Heart right ventricle (tissue), 16 donors: ENCODE measurements at regions not wholly inside any gene's neighbourhood (a gene's known extent, or its start where the extent isn't known, plus 50 kb on each side); places are given as distances from the start of the nearest gene placed in this dataset.
"Not testable (repeated sequence)": the region's sequence is repeated elsewhere in the genome, so short reads cannot be mapped to it uniquely, and the experiment has no call there.

Experiments
- ATAC-seq, 8 donors: fragments of 200-7000 bp; cut with Tn5 transposase; one replicate each; pipeline ENCODE4 v1.9.1; 2020; ENCODE audit warnings: mild to moderate bottlenecking in 8 of 8, moderate library complexity in 8 of 8, moderate number of reproducible peaks in 1 of 8
- DNase-seq, 2 donors: peaks; one replicate each; pipeline ENCODE4 v3.0.0-alpha.2; 2020
- H3K27ac ChIP-seq, 10 donors: fragments of 200-600 bp; sonication (generic) in 2 of 10; one replicate each; pipeline versions ENCODE4 v1.5.0 to v1.8.0; 2020 to 2022; ENCODE audit warnings: mild to moderate bottlenecking in 3 of 10
- H3K27me3 ChIP-seq, 7 donors: fragments of 200-600 bp; one replicate each; pipeline ENCODE4 v1.8.0; 2021 to 2022; ENCODE audit warnings: mild to moderate bottlenecking in 2 of 7
- H3K36me3 ChIP-seq, 9 donors: fragments of 200-600 bp; sonication (generic) in 1 of 9; one replicate each; pipeline versions ENCODE4 v1.5.0 to v1.8.0; 2020 to 2022; ENCODE audit warnings: mild to moderate bottlenecking in 2 of 9
- H3K4me1 ChIP-seq, 9 donors: fragments of 200-600 bp; sonication (generic) in 1 of 9; one replicate each; pipeline versions ENCODE4 v1.5.0 to v1.8.0; 2020 to 2022; ENCODE audit warnings: mild to moderate bottlenecking in 4 of 9
- H3K4me3 ChIP-seq, 10 donors: fragments of 200-600 bp; sonication (generic) in 2 of 10; one replicate each; pipeline versions ENCODE4 v1.5.0 to v1.8.0; 2020 to 2022; ENCODE audit warnings: mild to moderate bottlenecking in 7 of 10, moderate library complexity in 2 of 10
- H3K9me3 ChIP-seq, 11 donors: fragments of 200-600 bp in 10 of 11; sonication (generic) in 2 of 11; one replicate each; pipeline versions ENCODE4 v1.5.0 to v1.8.0; 2013 to 2022; ENCODE audit warnings: mild to moderate bottlenecking in 2 of 11, control low read depth in 1 of 11, moderate library complexity in 1 of 11
- CTCF ChIP-seq, 9 donors: fragments of 200-600 bp; sonication (generic) in 2 of 9; IDR thresholded peaks; one replicate each; pipeline versions ENCODE4 v1.5.0 to v1.8.0; 2021 to 2022; ENCODE audit warnings: antibody characterized with exemption in 9 of 9, mild to moderate bottlenecking in 5 of 9, moderate library complexity in 1 of 9
- WGBS, 2 donors: extraction: QIAGEN DNeasy Blood & Tissue Kit; methylation state at CpG; one replicate each; pipeline ENCODE4 v1.1.7; 2013; ENCODE audit warnings: inconsistent platforms in 1 of 2; 5-methylcytosine and 5-hydroxymethylcytosine counted together
- intact Hi-C, 10 donors: fragments of 100-400 bp; cut with DNase I; formaldehyde crosslinking; loops; one replicate each; pipeline versions ENCODE4 v1.11.1 to v1.14.2; 2022
- donor health status: Arrhythmogenic right ventricular cardiomyopathy.
- donor health status: ischemic (EF 13 %, LVEDD 7.1; RV severe dilation, severe dysfunction).
- donor health status: healthy with polysubstance abuse.
- donor health status: DM: no; HTN: yes; CAD: no.
- donor health status: DM: no; HTN: no; CAD: no.
- donor health status: ischemic (EF 25% LVEDD 6.9; RV normal size, moderate dysfunction).
- donor health status: ischemic (EF 25% LVEDD 5.7; RV mildly dilated, moderate dysfunction).
- donor health status: healthy.
- donor health status: DM: yes; HTN: yes; CAD: no.
- donor health status: Ischemic cardiomyopathy.
- donor health status: ischemic (EF 35%, LVEDD 5.7; RV mildly dilated, moderate dysfunction).
- donor health status: nonischemic (EF 11% LVEDD 7.7; RV severe dilation, severe dysfunction).
- donor health status: DM: yes; HTN: yes; CAD: no.
- donor health status: PGD.
- donor health status: ischemic (EF 29% LVEDD 5.4; RV normal size, mild dysfunction).
- donor health status: nonischemic (EF 23%, LVEDD 6.1; RV moderate dilation, normal function).

- Histone ChIP-seq H3K27ac (peak overlapping the region; percentile 63 to 89 (median 74)), H3K27me3 (no peaks in the 10 kb centered on the region), H3K4me1 (peaks cover 0 to 38% (median 27%) of the 10 kb centered on the region in 9 donors), H3K9me3 (no peaks in the 10 kb centered on the region), H3K4me3 (no peak overlapping the region), H3K36me3 (no peaks in the 10 kb centered on the region)
- intact Hi-C loops: loop anchor here in 1 of 10 donors (10.0 kb wide), 1 partner anchor 791 kb away; the partner anchor contains the start of gene RAPGEF3
- WGBS, 2 donors: 7 to 15% methylated on average over 14 of the region's 14 CpGs
- DNase-seq (peak in 1 of 2 donors; percentile 29), ATAC-seq (peak; percentile 61 to 82 (median 70))
- TF ChIP-seq CTCF (IDR thresholded peaks at IDR 0.05): no peak
These were observed 115.1 kb upstream of the PCED1B start for GRCh38 chr12:46963977-46964971.

DNA sequence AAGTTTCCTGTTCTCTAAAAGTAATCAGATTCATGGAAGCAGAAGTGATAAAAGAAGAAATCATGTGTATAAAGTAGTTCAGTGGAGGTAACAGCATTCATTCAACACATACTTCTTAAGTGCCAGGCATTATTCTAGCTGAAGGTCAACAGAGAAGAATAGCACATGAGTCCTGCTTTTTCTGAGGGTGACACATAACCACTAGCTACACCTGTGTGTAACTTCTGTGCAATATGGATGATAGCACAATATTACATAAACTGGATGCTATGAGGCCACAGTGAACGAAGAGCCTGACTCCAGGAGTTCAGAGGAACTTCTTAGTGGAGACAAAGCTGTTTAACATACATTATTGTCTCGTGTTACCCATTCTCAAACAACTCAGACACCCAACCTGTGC is 114.3 kb upstream of the PCED1B start:
- WGBS, 2 donors: 60 to 67% methylated on average over 2 of the region's 2 CpGs
- H3K4me1 ChIP-seq: peaks cover 0 to 35% (median 22%) of the 10 kb centered on the region in 9 donors
- ATAC-seq (peak in 5 of 8 donors; percentile 32 to 61 (median 54)), DNase-seq (no peak)
- no peak overlapping the region for H3K4me3 ChIP-seq
- no peaks in the 10 kb centered on the region for H3K27me3 ChIP-seq
- H3K9me3 ChIP-seq: no peaks in the 10 kb centered on the region
- intact Hi-C loops: loop anchor here in 1 of 10 donors (10.0 kb wide), 1 partner anchor 790 kb away; the partner anchor contains the start of gene RAPGEF3
- no peak for TF ChIP-seq CTCF (IDR thresholded peaks at IDR 0.05)
- H3K36me3 ChIP-seq: no peaks in the 10 kb centered on the region
- H3K27ac ChIP-seq: peak overlapping the region; percentile 3 to 89 (median 74)

GRCh38 chr12:46965880-46966279 is 113.5 kb upstream of the PCED1B start:
- H3K9me3 ChIP-seq: no peaks in the 10 kb centered on the region
- intact Hi-C loops: loop anchor here in 1 of 10 donors (10.0 kb wide), 1 partner anchor 789 kb away; the partner anchor contains the start of gene RAPGEF3
- H3K27me3 ChIP-seq: no peaks in the 10 kb centered on the region
- ATAC-seq (peak; percentile 35 to 91 (median 76)), DNase-seq (peak; percentile 29 to 57)
- peak overlapping the region in 9 of 10 donors; percentile 13 to 89 (median 77) for H3K27ac ChIP-seq
- H3K4me1 ChIP-seq: peaks cover 0 to 35% (median 22%) of the 10 kb centered on the region in 9 donors
- no peak overlapping the region for H3K4me3 ChIP-seq
- 44 to 67% methylated on average over 4 of the region's 4 CpGs for WGBS, 2 donors
- TF ChIP-seq CTCF (IDR thresholded peaks at IDR 0.05): no peak
- H3K36me3 ChIP-seq: no peaks in the 10 kb centered on the region

- H3K9me3 ChIP-seq: peaks cover 0 to 8% (median 0%) of the 10 kb centered on the region in 11 donors
- DNase-seq (no peak), ATAC-seq (no peak)
- no peaks in the 10 kb centered on the region for H3K27me3 ChIP-seq
- H3K4me3 ChIP-seq: no peak overlapping the region
- no peaks in the 10 kb centered on the region for H3K36me3 ChIP-seq
- TF ChIP-seq CTCF (IDR thresholded peaks at IDR 0.05): no peak
- intact Hi-C loops: no loop called here
- H3K4me1 ChIP-seq: peaks cover 0 to 7% (median 0%) of the 10 kb centered on the region in 9 donors
- H3K27ac ChIP-seq: no peak overlapping the region
- 87% methylated on average over 5 of the region's 5 CpGs for WGBS, 2 donors
These were observed 108.8 kb upstream of the PCED1B start for GRCh38 chr12:46970636-46971035.

DNA sequence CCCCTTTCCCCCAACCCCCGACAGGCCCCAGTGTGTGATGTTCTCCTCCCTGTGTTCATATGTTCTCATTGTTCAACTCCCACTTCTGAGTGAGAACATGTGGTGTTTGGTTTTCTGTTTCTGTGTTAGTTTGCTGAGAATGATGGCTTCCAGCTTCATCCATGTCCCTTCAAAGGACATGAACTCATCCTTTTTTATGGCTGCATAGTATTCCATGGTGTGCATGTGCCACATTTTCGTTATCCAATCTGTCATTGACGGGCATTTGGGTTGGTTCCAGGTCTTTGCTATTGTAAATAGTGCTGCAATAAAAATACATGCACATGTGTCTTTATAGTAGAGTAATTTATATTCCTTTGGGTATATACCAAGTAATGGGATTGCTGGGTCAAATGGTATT is 105.5 kb upstream of the PCED1B start:
- H3K36me3 ChIP-seq, DNase-seq, H3K4me1 ChIP-seq, H3K4me3 ChIP-seq, H3K27me3 ChIP-seq, H3K9me3 ChIP-seq, ATAC-seq, intact Hi-C loops, H3K27ac ChIP-seq: not testable (repeated sequence)
- WGBS, 2 donors: 88 to 89% methylated on average over 3 of the region's 3 CpGs
